Right renal cortex interstitium (tissue), 3 donors: ENCODE measurements at regions not wholly inside any gene's neighbourhood (a gene's known extent, or its start where the extent isn't known, plus 50 kb on each side); places are given as distances from the start of the nearest gene placed in this dataset.
"Not testable (repeated sequence)": the region's sequence is repeated elsewhere in the genome, so short reads cannot be mapped to it uniquely, and the experiment has no call there.

Experiments used
- DNase-seq, 3 donors: peaks; one replicate each; pipeline ENCODE4 v3.0.0-alpha.2; 2013; ENCODE audit warnings: low read depth in 3 of 3, low spot score in 2 of 3

DNA sequence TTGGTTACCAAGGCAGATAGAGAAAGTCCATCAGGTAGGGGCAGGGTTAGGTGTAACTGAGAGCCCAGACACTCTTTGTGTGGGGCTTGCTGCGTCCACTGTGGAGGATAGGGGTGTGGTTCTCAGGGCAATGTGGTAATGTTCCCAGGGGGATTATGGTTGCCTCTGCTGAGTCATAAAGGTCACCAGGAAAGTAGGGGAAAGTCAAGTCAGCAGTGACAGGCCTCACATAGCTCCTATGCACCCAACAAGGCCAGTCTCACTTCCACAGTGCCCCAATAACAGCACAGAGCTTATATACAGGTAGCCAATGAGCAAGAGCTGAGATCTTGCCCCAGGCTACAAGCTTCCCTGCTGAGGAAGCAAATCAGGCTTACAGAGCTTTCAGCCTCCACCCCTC, 1438.0 kb upstream of the ZEB2 start:
- no peak for DNase-seq

DNA sequence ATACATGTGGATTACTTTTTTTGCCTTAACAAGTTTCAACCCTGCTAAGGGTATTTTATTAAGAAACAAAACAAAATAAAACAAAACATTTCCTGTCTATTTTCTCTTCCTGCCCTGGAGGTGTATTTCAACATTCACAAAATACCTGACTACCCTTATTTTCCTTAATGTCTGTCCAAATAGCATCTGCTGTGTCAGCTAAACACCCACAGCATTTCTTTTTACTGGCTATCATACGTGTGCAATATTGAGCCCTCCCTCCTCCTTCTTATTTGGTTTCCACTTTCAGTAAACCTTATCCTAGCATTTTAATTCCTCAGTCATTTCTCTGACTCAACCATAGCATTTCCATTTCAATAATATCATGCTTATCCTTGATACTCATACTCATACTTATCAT, 1420.0 kb upstream of the ZEB2 start:
- DNase-seq = no peak

DNA sequence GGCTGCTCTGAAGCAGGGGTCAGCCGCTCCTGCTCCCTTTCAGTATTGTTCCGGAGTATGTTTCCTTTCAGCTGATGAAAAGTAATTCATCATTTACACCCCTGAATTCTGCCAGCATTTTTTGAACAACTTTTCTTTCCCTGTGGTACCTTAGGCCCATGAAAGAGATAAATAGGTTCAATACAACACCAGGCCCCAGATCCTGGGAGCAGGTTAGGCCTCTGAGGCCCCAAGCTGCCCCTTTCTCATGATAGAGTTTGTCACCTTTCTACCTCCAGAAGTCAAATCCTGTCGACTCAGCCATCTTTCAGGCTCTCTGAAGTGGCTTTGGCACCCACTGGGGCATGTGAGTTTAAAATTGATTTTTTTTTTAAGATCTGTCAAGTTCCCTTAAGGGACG, 1415.1 kb upstream of the ZEB2 start:
- no peak for DNase-seq

DNA sequence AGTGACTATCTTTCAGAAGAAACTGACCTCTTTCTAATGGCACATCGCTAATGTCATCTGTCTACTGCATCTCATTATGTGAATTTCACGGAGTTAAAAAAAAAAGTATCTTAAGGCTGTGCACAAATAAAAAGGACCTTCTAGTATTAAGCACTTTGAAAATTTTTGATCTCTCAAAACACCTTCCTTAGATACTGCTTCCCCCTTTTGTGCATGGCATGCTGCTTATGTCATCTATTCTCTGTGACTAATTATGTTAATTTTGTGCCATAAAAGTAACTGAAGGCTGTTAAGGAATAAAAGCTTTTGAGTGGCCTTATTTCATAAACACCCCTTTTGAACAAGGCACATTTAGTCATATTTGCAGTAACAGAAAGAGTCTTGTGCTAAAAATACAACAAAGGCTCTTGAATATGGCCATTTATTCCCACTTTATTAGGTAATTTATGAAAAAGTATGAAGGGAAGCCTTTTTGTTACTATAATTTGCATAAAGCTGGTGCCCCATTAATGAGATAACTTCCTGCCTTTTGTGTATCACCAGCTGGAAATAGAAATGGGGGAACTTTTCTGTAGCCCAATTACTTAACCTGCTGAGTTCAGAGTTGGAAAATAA, 1412.0 kb upstream of the ZEB2 start:
- DNase-seq = no peak

DNA sequence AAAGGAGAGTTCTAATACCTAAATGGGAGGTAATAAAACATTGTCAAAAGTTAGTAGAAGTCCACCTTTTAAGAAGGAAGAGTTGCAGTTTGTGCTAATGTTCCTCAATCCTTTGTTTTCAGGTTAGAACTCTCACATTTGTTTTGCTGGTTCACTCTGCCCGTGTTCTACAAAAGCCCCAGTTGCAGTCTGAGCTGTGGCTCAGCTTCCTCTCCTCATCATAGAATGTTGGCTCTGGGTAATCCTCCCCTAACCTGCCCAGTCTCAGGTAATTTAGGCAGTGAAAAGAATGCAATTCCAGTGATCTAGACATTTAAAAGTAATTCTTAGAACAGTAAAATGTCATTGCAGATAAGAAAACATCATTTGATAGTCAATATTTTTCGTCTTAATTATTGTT, 1410.4 kb upstream of the ZEB2 start:
- DNase-seq = no peak

DNA sequence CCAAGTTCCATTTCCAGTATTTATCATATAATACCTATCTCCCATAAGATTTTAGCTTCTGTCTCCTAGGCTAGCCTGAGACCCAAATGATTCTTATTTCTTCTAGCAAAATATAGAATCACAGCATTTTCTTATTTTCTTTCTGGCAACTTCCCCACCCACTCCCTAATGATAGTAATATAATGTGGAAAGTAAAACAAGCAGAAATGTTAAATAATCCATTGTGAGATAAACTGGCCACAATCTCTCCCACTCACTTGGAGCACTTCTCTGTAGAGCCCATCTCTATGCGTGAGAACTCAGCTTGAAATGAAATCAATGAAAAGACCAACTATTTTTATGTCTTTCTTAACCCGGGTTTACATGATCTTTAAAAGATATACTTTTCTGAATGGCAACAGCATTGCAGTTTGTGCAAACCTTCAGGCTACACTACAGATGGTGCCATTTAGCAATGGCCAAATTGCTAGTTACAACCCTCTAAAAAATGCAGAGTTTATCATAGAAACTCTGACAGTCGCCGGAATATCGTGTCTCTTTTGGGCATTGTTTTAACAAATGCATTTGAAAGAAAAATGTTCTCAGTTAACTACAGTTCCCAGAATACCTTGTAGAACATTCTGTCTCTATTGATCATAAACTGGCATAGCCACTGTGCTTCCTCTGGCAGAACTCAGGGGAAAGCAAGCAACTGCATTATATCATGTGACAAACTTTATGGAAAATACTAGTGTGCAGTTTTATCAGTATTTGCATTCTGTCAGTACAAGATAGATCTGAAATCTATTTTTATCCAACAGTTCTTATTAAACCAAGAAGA, 1407.4 kb upstream of the ZEB2 start:
- DNase-seq = no peak

DNA sequence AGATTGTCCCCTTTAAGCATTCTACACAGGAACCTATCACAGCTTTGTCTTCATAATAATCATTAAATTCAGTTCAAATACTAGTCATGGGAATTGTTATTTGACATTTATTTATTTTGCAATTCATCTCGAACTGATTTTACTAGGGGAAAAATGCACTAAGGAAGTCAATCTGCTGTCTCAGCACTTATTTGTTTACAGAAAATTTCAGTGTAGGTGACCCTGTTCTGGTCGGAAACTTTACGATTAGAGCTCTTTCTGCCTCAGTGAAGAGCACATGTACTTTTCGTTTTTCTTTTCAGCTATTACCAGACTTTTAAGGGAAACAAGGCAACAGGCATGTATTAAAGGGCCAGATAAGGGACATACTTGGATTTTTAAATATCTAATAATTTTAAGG, 1405.7 kb upstream of the ZEB2 start:
- no peak for DNase-seq

DNA sequence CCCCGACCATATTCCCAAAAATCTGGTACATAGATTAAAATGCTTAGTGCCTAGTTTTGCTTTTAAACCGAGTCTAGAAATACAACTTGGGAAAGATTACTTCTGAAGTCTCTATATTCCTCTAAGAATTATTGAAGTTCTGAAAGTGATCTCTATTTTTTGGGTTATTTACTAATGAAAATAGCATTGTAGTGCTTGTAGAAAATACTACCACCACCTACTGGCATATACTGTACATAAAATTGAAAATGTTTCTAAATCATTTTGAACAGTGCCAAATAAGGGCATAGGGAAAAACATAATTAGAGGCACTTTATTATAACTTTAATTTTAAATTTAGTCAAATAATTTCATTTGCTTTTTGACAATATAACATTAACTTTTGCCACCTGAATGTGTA, 1399.6 kb upstream of the ZEB2 start:
- DNase-seq = no peak

DNA sequence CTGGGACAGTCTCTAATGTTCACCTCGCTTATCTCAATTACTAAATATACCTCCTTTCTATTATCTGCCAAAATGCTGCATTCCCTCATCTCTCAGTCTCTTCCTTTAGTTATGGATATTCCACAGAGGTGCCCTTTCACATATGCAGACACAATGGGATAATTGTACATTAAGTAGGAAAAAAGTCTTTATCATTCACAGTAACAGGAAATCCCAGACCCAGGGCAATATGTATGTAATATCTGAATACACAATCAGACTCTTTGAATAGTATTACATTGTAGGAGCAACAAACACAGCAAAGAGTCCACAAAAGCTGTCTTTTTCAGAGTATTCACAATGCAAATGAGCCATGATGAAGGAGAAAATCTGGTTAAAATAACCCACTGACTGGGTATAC, 1399.0 kb upstream of the ZEB2 start:
- no peak for DNase-seq

DNA sequence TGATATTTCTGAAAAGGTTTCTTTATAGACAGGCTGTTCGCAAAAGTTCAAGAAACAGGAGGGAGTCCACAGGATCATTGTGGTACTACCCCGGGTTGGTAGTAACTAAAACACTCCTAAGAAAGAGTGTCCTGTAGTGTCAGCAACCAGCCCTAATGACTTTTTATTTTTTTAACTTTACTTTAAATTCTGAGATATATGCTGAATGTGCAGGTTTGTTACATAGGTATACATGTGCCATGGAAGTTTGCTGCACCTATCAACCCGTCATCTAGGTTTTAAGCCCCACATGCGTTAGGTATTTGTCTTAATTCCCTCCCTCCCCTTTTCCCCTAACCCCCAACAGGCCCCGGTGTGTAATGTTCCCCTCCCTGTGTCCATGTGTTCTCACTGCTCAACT, 1396.9 kb upstream of the ZEB2 start:
- no peak for DNase-seq

DNA sequence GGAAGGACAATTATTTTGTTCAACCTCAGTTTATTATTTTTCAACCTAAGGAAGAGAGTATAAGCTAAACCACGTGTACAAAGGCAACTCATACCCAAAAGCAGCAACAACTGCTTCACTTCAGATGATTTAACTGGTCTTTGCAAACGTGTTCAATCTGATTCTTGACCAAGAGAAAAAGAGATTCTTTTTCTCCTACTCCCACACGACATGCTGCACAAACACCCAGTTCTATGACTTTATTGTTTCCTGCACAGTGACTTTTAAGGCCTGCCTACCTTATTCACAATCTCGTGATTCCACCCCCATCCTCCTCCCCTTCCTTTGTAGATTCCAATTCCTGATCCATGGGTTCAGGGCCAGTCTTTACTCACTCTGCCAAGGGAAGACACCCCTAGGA, 1394.8 kb upstream of the ZEB2 start:
- no peak for DNase-seq

DNA sequence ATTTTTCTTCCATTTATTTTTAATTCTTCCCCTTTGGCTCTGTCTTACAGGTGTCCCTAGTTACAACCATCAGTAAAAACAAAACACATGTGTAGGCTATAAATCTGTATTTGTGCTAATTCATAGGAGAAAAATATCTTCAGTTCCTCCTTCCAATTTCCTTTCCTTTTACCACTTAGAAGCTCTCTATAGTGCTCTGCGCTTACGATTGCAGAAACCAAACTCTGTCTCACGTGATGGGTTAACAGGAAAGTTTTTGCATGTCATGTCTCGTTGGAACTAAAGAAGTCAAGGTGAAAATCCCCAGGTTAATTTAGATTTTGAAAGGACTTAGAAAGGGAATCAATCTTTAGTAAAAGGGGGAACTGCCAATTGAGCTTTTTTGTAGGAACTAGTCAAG, 1390.5 kb upstream of the ZEB2 start:
- no peak for DNase-seq

DNA sequence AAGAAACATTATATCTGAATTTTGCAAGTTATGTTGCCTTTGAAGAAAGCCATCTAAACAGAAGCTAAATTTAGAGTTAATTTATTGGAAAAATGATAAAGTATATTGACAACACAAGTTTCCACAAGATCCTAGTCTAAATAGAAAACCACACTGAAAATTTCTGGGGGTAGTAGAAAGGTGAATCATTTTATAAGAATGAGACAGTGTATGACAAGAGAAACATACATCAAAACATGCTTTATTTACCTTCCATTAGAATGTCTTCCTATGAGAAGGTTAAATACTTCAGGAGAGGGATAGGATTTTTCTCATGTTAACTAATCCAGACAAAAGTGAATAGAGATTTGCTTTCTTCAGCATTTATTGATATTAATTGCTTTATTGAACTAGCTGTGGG, 1389.8 kb upstream of the ZEB2 start:
- DNase-seq = no peak

DNA sequence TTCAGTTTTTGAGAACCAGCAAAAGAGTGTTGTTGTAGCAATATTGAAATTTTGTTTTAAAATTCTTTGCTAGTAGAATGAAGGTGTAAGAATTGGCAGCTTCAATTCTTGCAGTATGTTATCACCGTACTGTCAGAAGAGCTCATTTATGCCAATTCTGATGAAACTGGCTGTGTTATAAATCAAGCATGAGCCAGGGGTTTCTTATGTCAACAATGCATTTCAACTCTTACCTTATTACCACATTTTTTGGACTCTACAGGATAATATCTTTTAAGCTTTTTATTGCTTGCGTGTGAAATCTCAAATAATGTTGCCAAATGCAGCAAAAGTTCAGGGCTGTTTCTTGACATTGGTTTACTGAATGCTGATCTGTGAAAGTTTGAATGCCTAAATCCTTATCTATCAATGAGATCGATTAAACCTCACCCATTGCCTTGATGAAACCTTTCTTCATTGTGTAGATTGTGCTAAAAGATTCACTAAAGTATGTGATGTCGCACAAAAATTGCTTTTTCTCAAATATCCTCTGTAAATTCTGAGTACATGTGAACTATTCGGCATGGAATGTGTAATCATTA, 1389.3 kb upstream of the ZEB2 start:
- no peak for DNase-seq

DNA sequence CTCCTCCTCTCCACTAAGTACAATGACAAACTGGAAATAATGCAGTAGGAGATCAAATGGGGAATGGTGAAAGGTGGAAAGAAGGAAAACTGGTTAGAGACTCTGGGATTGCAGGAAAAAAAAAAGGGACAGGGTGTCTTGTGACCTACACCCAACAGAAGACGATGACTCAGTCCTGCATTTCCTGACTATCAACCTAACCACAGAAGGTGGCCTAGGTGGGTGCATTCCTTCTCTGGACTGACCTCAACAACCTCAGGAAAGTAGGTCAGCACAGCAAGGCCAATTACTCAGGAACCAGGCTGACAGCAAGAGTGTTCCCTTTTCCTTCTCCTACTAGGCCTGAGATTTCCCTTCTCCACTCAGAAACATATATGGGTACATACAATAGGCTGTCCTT, 1386.4 kb upstream of the ZEB2 start:
- DNase-seq = no peak

DNA sequence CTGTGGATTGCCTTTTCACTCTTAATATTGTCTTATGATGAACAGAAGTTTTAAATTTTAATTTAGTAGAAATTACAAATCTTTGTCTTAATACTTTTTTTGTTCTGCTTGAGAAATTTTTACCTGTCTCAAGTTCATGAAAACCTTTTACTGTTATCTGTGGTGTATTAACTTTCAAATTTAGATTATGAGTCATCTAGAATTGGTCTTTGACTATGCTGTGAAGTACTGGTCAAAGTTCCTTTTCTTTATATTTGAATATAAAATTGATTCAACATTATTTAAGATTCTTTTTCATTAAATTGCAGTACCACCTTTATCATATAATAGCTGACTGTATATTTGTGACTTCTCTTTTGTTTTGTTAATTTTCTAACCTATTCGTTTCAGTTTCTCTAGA, 1385.5 kb upstream of the ZEB2 start:
- no peak for DNase-seq

DNA sequence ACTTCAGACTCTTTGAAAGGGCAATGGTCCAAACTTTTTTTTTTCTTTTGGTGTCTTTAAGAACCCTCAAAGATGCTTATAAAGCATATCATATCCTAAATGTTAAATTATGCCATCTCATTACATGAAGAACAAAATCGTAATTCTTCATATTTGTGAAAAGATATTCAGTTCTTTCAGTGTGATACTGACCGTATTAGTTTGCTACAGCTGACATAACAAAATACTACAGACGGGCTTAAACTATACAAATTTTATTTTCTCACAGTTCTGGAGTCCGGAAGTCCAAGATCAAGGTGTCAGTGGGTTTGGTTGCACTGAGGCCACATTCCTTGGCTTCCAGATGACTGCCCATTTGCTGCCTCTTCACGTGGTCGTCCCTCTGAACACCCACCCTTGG, 1377.2 kb upstream of the ZEB2 start:
- no peak for DNase-seq

DNA sequence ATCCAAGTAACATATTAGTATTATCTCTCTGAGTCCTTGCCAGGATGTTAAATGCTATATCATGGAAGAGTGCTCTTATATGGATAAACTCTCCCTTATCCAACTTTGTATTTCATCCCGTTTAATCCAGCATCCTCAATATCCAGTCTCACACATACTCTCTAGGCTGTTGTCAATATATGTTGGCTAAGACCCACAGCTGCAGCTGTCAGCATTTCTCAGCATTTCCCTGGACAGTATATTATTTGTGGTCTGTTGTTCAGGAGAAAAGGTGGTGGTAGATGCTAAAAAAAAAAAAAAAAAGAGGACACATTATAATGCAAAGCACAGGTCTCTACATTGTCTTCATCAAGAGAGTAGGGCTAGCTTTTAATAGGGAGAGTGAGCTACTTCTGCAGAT, 1368.0 kb upstream of the ZEB2 start:
- no peak for DNase-seq

DNA sequence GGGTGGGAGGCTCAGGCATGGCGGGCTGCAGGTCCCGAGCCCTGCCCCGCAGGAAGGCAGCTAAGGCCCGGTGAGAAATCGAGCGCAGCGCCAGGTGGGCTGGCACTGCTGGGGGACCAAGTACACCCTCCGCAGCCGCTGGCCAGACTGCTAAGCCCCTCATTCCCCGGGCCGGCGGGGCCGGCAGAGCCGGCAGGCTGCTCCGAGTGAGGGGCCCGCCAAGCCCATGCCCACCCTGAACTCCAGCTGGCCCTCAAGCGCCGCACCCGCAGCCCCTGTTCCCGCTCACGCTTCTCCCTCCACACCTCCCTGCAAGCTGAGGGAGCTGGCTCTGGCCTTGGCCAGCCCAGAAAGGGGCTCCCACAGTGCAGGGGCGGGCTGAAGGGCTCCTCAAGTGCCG, 1361.1 kb upstream of the ZEB2 start:
- DNase-seq = not testable (repeated sequence)

DNA sequence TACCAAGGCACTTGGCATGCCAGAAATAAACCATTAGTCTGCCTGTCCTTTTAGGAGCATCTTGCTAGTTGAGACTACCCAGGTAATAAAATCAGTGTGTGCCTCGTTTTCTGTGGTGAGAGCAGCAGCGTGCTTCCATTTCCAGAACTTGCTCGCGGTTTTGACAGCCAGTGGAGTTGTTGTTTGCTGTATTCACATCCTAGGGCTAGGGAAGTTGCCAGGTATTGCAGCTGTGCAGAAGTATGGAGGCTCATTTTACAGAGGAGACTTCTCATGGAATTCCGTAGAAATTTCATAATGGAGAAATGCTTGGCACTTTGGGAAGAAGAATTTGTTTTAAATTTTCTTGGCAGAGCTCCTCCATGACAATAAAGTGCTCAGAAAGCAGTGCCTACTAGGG, 1355.1 kb upstream of the ZEB2 start:
- no peak for DNase-seq

DNA sequence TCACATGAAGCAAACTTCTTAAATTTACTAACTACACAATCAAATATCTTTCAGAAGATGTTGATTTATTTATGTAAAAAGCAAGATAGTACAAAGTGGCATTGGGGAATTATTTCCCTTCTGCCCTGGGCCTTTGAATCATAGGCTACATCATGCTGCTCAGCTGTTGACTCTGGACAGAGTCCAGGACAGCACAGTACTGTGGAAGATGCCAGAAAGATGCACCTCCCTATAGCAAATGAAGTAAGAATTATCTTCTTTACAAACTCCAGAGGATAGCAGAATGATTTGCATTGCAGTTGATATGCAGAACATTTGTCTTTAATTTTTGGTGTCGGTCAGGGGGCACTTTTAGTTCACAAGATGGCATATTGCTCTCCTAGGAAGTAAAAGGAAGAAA, 1354.5 kb upstream of the ZEB2 start:
- no peak for DNase-seq

DNA sequence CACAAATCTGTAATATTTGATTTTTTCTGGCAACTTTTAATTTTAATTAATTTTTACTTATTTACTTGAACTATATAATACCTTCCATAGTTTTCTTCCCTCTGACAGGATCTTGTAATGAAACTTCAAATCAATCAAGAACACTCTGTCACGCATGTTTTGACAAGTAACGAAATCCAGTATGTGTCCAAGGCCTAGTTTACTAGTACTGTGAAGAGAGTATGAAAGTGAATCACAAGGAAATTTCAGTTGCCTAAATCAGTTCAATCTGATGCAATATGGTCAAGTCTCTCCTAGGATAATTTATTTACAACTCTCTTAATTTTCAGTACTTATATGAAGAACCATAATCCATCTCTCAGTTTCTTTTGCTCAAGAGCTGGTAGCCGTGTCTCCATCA, 1344.6 kb upstream of the ZEB2 start:
- no peak for DNase-seq
